ENCODE measurements at regions not wholly inside any gene's neighbourhood (a gene's known extent, or its start where the extent isn't known, plus 50 kb on each side); places are given as distances from the start of the nearest gene placed in this dataset.

- Mint-ChIP-seq H3K27ac (no peak overlapping the region), H3K4me3 (no peak overlapping the region), H3K36me3 (no peaks in the 10 kb centered on the region), H3K9me3 (no peaks in the 10 kb centered on the region), H3K4me1 (peaks cover 0 to 9% of the 10 kb centered on the region in 2 donors), H3K27me3 (ENCODE audit: low read depth in 2 of 2) (peaks cover 22 to 41% of the 10 kb centered on the region in 2 donors)
- TF ChIP-seq, protein P1, sequence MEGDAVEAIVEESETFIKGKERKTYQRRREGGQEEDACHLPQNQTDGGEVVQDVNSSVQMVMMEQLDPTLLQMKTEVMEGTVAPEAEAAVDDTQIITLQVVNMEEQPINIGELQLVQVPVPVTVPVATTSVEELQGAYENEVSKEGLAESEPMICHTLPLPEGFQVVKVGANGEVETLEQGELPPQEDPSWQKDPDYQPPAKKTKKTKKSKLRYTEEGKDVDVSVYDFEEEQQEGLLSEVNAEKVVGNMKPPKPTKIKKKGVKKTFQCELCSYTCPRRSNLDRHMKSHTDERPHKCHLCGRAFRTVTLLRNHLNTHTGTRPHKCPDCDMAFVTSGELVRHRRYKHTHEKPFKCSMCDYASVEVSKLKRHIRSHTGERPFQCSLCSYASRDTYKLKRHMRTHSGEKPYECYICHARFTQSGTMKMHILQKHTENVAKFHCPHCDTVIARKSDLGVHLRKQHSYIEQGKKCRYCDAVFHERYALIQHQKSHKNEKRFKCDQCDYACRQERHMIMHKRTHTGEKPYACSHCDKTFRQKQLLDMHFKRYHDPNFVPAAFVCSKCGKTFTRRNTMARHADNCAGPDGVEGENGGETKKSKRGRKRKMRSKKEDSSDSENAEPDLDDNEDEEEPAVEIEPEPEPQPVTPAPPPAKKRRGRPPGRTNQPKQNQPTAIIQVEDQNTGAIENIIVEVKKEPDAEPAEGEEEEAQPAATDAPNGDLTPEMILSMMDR (IDR thresholded peaks at IDR 0.05) = no peak
- no peaks in the 10 kb centered on the region for H3K36me3 ChIP-seq (ENCODE audit: control insufficient read depth, insufficient read depth, low read length)
- no peaks in the 10 kb centered on the region for H3K9me3 ChIP-seq (ENCODE audit: control insufficient read depth, insufficient read depth, low read length)
- H3K4me1 ChIP-seq (ENCODE audit: control insufficient read depth, insufficient read depth, low read length) = no peaks in the 10 kb centered on the region
- DNase-seq (no peak), ATAC-seq (no peak)
- H3K27me3 ChIP-seq (ENCODE audit: control insufficient read depth, insufficient read depth, low read length) = no peaks in the 10 kb centered on the region
- WGBS (ENCODE audit: insufficient coverage) = 75% methylated on average over 1 of the region's 2 CpGs
- H3K4me3 ChIP-seq (ENCODE audit: low read length) = no peak overlapping the region
- H3K27ac ChIP-seq (ENCODE audit: low read length) = no peak overlapping the region
- intact Hi-C loops (cut with micrococcal nuclease) = no loop called here
These were observed 56.7 kb upstream of the RAD23B start for GRCh38 chr9:107226421-107226820.

GRCh38 chr9:107227774-107228173, 55.3 kb upstream of the RAD23B start:
- DNase-seq (no peak), ATAC-seq (no peak)
- no peaks in the 10 kb centered on the region for H3K9me3 Mint-ChIP-seq
- no peak overlapping the region for H3K27ac ChIP-seq (ENCODE audit: low read length)
- no peaks in the 10 kb centered on the region for H3K4me1 Mint-ChIP-seq
- H3K36me3 Mint-ChIP-seq = no peaks in the 10 kb centered on the region
- H3K4me3 Mint-ChIP-seq = no peak overlapping the region
- 94% methylated on average over 3 of the region's 3 CpGs for WGBS (ENCODE audit: insufficient coverage)
- TF ChIP-seq, protein P1 (IDR thresholded peaks at IDR 0.05) = no peak
- intact Hi-C loops (cut with micrococcal nuclease) = no loop called here
- H3K9me3 ChIP-seq (ENCODE audit: control insufficient read depth, insufficient read depth, low read length) = no peaks in the 10 kb centered on the region
- H3K4me1 ChIP-seq (ENCODE audit: control insufficient read depth, insufficient read depth, low read length) = no peaks in the 10 kb centered on the region
- H3K4me3 ChIP-seq (ENCODE audit: low read length) = no peak overlapping the region
- no peak overlapping the region for H3K27ac Mint-ChIP-seq
- no peaks in the 10 kb centered on the region for H3K27me3 ChIP-seq (ENCODE audit: control insufficient read depth, insufficient read depth, low read length)
- no peaks in the 10 kb centered on the region for H3K36me3 ChIP-seq (ENCODE audit: control insufficient read depth, insufficient read depth, low read length)
- peaks cover 25 to 46% of the 10 kb centered on the region in 2 donors for H3K27me3 Mint-ChIP-seq (ENCODE audit: low read depth in 2 of 2)

DNA sequence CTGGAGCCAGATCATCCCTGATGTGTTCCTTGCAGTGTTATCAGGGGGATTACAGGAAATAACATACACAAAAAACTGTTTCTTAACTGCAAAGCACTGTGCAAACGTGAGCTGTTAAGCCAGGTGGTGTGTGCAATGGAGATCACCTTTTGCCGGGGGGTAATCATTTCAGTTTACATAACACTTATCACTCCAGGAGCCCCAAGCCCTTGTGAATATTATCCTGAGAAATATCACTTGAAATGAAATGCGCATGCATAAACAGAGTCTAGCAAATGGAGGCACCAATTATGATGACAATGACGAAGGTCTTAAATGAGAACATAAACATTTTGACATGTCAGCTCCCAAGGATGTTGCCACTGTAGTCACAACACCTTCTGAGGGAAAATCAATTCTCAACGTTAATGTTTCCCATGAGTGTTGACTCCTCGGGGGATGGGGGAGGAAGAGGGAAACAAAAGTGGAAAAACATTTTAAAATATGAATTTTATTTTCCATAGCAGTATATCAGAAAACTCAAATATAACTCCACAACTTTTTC, 54.5 kb upstream of the RAD23B start:
- no peaks in the 10 kb centered on the region for H3K36me3 ChIP-seq (ENCODE audit: control insufficient read depth, insufficient read depth, low read length)
- H3K36me3 Mint-ChIP-seq = no peaks in the 10 kb centered on the region
- H3K27me3 ChIP-seq (ENCODE audit: control insufficient read depth, insufficient read depth, low read length) = no peaks in the 10 kb centered on the region
- TF ChIP-seq, protein P1 (IDR thresholded peaks at IDR 0.05) = no peak
- no peak overlapping the region for H3K4me3 Mint-ChIP-seq
- H3K27ac ChIP-seq (ENCODE audit: low read length) = no peak overlapping the region
- no peak for ATAC-seq
- peaks cover 27 to 51% of the 10 kb centered on the region in 2 donors for H3K27me3 Mint-ChIP-seq (ENCODE audit: low read depth in 2 of 2)
- H3K9me3 ChIP-seq (ENCODE audit: control insufficient read depth, insufficient read depth, low read length) = no peaks in the 10 kb centered on the region
- intact Hi-C loops (cut with micrococcal nuclease) = no loop called here
- H3K4me3 ChIP-seq (ENCODE audit: low read length) = no peak overlapping the region
- WGBS (ENCODE audit: insufficient coverage) = 77% methylated on average over 4 of the region's 6 CpGs
- no peak overlapping the region for H3K27ac Mint-ChIP-seq
- H3K9me3 Mint-ChIP-seq = no peaks in the 10 kb centered on the region
- H3K4me1 ChIP-seq (ENCODE audit: control insufficient read depth, insufficient read depth, low read length) = no peaks in the 10 kb centered on the region
- no peak for DNase-seq
- H3K4me1 Mint-ChIP-seq = no peaks in the 10 kb centered on the region

DNA sequence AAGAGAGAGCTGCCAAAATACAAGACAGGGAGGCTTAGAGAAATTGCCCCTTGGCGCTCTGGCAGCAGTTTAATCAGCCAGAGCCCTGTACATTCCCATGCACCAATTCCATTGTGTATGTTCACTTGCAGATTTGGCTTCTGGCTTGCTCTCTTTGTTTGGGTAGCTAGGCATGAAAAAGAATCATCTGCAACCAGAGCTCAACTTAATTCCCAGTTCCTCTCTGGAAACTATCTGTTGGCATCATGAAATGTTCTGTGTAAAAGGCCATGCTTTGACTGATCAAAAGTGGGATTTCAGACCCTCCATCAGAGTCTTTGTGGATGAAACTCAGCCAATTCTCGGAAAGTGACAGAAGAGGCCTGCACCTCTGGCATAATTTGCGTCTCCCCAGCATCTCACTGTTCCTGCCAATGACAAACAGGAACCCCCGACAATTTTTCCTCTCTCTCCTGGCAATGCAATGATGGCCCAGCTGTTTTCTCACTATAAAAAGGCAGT, 53.8 kb upstream of the RAD23B start:
- intact Hi-C loops (cut with micrococcal nuclease) = no loop called here
- no peaks in the 10 kb centered on the region for H3K36me3 ChIP-seq (ENCODE audit: control insufficient read depth, insufficient read depth, low read length)
- Mint-ChIP-seq H3K9me3 (no peaks in the 10 kb centered on the region), H3K4me3 (no peak overlapping the region), H3K27me3 (ENCODE audit: low read depth in 2 of 2) (peaks cover 27 to 52% of the 10 kb centered on the region in 2 donors), H3K27ac (no peak overlapping the region), H3K36me3 (no peaks in the 10 kb centered on the region), H3K4me1 (no peaks in the 10 kb centered on the region)
- H3K27me3 ChIP-seq (ENCODE audit: control insufficient read depth, insufficient read depth, low read length) = no peaks in the 10 kb centered on the region
- no peak for DNase-seq
- WGBS (ENCODE audit: insufficient coverage) = 89% methylated on average over 4 of the region's 4 CpGs
- H3K9me3 ChIP-seq (ENCODE audit: control insufficient read depth, insufficient read depth, low read length) = no peaks in the 10 kb centered on the region
- no peaks in the 10 kb centered on the region for H3K4me1 ChIP-seq (ENCODE audit: control insufficient read depth, insufficient read depth, low read length)
- TF ChIP-seq, protein P1 (IDR thresholded peaks at IDR 0.05) = no peak
- no peak overlapping the region for H3K4me3 ChIP-seq (ENCODE audit: low read length)
- H3K27ac ChIP-seq (ENCODE audit: low read length) = no peak overlapping the region
- no peak for ATAC-seq
